Epithelial cell of esophagus (primary cell): ENCODE measurements at regions not wholly inside any gene's neighbourhood (a gene's known extent, or its start where the extent isn't known, plus 50 kb on each side); places are given as distances from the start of the nearest gene placed in this dataset.

Source experiments
- DNase-seq: peaks from one replicate; pipeline ENCODE4 v3.0.0; 2010; ENCODE audit warnings: low read depth
- H3K4me3 ChIP-seq: 2 replicates; pipeline ENCODE4 v1.5.1; 2011; ENCODE audit warnings: mild to moderate bottlenecking, low read length, control low read depth
- TF ChIP-seq, protein P1 (sequence below): IDR thresholded peaks from 2 replicates; pipeline ENCODE4 v1.5.1; 2011; ENCODE audit warnings: low read depth, mild to moderate bottlenecking, low read length, control low read depth, inconsistent platforms; ENCODE audit not compliant: insufficient read depth; ENCODE audit errors: missing control alignments

DNA sequence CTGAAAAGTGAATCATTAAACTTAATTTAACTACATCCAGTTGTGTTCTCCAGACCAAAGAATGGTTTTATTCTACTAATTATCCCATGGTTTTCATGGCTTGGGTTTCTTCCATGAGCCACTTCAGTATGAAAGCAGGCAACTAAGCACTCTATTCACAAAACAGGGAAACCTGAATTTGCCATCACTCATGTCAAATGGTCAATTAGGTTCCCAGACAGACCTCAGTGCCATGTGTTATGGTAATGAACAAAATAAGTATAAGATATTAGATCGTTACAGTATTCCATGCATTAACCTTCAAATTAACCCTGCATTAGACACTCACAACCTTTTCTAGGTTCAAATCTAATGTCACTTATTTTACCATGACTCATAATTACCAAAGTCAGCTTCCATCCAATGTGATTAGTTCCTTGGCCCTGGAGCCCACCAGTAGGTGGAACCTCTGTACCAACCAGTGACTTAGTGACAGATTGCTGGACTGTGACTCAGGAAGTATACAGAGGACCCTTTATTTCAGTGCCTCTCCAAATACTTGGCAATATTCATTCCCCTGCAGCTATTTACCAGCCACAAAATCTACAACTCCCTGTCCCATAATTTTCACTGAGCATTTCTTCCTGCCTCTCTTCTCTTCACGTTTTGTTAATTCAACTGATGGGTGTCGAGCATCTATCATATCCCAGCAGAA, 1270.2 kb upstream of the SORCS1 start:
- no peak overlapping the region for H3K4me3 ChIP-seq
- DNase-seq = no peak
- TF ChIP-seq, protein P1, sequence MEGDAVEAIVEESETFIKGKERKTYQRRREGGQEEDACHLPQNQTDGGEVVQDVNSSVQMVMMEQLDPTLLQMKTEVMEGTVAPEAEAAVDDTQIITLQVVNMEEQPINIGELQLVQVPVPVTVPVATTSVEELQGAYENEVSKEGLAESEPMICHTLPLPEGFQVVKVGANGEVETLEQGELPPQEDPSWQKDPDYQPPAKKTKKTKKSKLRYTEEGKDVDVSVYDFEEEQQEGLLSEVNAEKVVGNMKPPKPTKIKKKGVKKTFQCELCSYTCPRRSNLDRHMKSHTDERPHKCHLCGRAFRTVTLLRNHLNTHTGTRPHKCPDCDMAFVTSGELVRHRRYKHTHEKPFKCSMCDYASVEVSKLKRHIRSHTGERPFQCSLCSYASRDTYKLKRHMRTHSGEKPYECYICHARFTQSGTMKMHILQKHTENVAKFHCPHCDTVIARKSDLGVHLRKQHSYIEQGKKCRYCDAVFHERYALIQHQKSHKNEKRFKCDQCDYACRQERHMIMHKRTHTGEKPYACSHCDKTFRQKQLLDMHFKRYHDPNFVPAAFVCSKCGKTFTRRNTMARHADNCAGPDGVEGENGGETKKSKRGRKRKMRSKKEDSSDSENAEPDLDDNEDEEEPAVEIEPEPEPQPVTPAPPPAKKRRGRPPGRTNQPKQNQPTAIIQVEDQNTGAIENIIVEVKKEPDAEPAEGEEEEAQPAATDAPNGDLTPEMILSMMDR = no peak

DNA sequence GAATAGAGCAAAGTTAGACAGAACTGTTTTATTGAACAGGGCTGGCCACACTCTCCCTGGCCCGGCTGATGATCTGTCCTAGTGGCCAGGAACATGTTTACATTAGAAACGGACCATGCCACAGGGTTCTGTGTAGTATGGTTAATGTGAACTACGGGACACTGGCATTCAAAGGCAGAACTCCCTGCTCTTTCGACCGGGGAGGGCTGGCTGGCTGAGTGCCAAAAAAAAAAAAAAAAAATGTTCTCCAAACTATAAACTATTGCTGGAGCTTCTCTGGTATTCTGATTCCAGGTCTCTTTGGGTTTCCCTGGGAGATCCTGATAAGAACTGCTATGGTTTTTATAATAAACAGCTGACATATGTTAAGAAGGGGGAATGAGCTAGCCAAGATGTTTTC, 1262.6 kb upstream of the SORCS1 start:
- TF ChIP-seq, protein P1 = no peak
- no peak for DNase-seq
- H3K4me3 ChIP-seq = no peak overlapping the region

DNA sequence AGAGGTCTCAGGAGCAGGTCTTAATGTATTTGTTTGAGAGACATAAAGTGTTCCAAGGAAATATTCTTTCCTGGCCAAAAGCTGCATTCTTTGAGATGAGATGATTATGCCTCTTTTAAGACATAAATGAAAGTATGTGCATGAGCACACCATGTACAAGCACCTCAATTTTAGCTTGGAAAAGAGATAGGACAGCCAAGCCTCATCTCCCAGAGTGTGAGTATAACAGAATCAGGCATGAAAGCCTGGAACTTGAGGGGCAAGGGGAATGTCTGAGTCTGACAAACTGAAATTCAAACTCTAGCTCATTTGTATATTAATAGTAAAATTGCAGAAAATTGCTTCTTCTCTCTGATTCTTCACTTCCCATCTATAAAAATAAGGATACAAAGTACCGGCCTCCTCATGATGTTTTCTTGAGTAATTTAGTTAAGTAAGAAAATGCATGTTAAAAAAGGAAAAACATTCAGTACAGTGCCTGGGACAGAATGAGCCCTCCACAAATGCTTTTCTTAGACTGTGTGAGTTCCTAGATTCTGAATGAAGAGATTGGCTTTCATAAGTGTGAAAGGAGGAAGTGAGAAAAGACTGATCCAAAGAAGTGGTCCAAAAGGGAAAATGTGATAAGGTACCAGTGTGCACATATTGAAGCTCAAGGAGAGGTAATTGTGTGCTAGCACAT, 1260.9 kb upstream of the SORCS1 start:
- H3K4me3 ChIP-seq = no peak overlapping the region
- TF ChIP-seq, protein P1 = no peak
- DNase-seq = no peak

DNA sequence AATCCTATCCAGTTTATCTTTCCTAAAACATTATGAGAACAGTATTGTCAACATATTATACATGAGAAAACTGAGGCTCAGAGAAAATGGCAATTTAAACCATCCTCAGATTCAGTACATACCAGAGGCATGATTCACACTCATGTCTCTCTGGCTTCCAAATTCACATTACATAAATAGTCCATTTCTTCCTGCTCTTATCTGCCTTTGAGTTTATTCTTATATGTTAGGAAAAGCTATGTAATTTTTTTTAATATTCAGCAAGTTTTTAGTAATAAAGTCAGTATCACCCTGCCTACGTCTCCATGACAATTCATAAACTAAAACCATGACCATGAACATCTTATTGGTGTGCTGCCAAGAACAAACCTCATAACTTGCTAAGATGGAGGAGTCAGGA, 1260.2 kb upstream of the SORCS1 start:
- TF ChIP-seq, protein P1 = no peak
- DNase-seq = peak; percentile 38
- no peak overlapping the region for H3K4me3 ChIP-seq

DNA sequence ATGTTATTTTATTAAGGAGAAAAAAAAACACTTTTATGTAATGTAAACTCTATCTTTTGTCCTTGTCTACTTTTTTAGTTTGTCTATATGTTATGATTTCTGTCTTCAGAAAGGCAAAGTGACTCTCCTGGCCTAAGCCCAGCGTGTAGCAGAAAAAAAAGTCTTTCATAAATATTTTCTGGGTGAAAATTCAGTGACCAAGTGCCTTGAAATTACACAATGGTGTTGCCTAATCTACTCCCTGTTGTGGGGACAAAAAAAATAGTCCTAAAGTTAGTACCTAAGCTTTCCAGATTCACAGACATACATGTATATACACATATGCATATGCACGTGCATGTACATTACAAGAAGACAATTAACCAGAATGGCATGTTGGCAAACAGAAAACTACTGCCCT, 1257.8 kb upstream of the SORCS1 start:
- TF ChIP-seq, protein P1 = no peak
- no peak overlapping the region for H3K4me3 ChIP-seq
- DNase-seq = no peak

DNA sequence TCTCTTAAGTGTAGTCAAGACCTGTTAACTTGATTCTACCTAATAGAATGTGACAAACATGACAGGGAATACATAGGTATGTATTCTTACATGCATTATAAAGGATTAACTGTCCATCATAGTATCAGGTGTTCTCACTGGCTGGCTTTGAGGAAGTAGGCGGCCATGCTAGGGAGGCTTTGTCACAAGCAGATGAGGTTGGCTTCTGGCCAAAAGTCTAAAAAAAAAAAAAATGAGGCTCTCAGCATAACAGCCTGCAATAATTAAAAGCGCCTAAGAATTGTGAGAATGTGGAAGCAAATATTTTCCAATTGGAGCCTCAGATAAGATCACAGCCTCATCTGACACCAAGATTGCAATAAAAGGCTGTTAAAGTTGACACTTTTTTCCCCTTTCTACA, 1256.8 kb upstream of the SORCS1 start:
- peak; percentile 36 for DNase-seq
- TF ChIP-seq, protein P1 = no peak
- no peak overlapping the region for H3K4me3 ChIP-seq
